Stimulated activated CD8-positive, alpha-beta memory T cell treated with anti-CD3 and anti-CD28 coated beads, Interleukin-4, amount 100 ng/mL, for 4 hours (primary cell): ENCODE measurements at regions not wholly inside any gene's neighbourhood (a gene's known extent, or its start where the extent isn't known, plus 50 kb on each side); places are given as distances from the start of the nearest gene placed in this dataset.

Source experiments
- DNase-seq, 2 donors: peaks; one replicate each; pipeline ENCODE4 v3.0.0-alpha.2; 2020; ENCODE audit warnings: low read depth in 2 of 2, low spot score in 1 of 2

- no peak for DNase-seq
Measured at GRCh38 chr14:22168092-22168955, 420.7 kb downstream of the DAD1 start.

DNA sequence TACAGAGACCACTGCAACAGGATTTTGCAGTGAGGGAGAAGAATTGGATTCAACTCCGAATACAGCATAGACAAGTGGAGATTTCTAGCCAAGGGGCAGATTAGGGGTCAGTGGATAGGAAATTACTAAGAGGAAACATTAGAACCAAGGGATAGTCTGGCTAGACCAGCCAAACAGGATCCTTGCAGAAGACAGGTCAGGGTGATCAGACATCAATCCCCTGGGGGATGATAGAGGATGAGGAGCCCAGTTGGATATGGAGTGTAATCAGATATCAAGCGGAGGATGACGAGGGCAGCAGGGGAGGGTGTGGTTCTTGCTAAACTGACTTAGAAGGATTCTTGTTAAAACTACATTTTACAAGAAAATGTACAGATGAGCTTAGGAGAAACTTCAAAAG lies 424.4 kb downstream of the DAD1 start:
- DNase-seq = no peak

GRCh38 chr14:22163051-22163450 lies 426.0 kb downstream of the DAD1 start:
- DNase-seq = no peak

GRCh38 chr14:22159957-22160356 lies 429.1 kb downstream of the DAD1 start:
- no peak for DNase-seq

- no peak for DNase-seq
Measured at GRCh38 chr14:22159099-22159498, 429.9 kb downstream of the DAD1 start.

- DNase-seq = no peak
Measured at GRCh38 chr14:22158560-22158959, 430.5 kb downstream of the DAD1 start.

DNA sequence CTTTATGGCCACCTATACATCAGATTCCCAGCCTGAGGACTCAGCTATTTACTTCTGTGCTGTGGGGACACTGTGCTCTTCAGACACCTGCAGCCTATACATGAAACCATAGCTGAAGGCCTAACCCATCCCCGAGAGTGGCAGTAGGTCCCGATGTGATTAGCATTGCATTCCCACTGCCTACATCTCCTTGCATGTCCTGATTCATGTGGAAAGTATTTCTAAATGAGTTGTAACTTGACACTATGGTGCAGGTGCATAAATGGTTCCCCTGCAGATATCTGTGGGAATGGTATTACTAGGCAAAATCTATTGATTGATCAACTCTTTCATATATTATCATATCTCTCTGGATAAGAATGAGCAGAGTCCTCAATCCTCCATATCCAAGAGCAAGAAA lies 433.5 kb downstream of the DAD1 start:
- no peak for DNase-seq

GRCh38 chr14:22152903-22153302 lies 436.1 kb downstream of the DAD1 start:
- no peak for DNase-seq

DNA sequence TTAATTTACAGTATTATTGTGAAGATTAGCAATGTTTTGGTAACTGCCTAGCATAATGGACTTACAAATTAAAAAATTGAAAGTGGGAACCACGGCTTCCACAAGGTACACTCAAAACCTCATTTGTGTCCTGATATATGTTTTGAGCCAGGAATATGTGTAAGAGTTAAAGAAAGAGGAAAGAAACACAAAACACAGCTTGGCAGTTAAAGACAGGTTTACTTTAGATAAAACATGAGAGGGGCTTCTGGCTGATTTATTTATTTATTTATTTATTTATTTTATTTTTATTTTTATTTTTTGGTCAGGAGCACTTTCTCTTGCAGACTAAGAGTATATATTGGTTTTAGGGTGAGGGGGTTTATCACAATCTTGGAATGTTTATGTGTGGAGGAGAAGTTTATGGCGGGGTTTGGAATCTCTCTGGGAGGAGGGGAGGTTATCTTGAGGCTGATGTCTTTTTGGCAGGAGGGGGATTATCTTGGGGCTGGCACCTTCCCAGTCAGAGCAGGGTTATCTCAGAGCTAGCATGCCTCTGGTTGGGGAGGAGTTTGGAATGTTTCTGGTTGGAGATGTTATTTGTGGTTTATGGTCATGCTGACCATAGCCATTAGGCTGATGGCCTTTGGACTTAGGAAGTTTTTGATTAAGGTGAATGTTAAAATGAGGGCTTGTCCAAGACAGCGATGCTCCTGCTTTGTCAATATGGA lies 436.7 kb downstream of the DAD1 start:
- no peak for DNase-seq

DNA sequence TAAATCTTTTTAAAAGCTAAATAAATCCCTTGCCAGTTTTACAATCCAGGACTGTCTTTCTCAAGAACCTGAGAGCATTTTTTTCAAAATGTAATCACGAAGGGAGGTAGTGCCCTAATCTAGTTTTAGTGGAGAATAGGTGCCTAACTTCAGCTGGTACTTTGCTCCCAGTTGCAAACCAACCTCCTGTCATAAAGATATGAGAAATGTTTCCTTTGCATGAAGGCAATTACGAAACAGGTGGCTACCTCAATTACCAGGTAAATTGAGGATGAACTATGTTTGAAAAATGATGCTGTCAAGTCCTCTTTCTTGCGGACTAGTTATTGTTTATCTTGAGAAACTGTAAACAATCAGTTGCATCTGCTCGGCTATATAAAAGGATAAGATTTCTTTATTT lies 437.9 kb downstream of the DAD1 start:
- no peak for DNase-seq

- DNase-seq = no peak
Measured at GRCh38 chr14:22149058-22149457, 440.0 kb downstream of the DAD1 start.

DNA sequence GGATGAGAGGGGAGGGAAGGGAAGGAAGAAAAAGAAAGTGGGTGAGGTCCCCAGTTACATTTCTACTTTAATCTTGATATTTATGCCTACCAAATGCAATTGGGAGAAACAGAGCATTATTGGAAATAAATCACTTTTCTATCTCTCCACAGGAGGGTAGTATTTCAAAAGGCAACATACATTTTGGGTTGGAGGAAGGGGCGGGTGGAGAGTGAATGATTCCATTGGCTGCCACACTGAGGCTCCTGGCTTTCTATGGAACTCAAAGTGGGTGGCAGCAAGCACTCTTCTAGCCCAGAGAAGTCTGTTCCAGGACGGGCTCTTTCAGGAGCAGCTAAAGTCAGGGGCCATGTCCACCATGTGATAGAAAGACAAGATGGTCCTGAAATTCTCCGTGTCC lies 441.3 kb downstream of the DAD1 start:
- no peak for DNase-seq

GRCh38 chr14:22143363-22143762 lies 445.7 kb downstream of the DAD1 start:
- DNase-seq = no peak

GRCh38 chr14:22140633-22141032 lies 448.4 kb downstream of the DAD1 start:
- DNase-seq = no peak

DNA sequence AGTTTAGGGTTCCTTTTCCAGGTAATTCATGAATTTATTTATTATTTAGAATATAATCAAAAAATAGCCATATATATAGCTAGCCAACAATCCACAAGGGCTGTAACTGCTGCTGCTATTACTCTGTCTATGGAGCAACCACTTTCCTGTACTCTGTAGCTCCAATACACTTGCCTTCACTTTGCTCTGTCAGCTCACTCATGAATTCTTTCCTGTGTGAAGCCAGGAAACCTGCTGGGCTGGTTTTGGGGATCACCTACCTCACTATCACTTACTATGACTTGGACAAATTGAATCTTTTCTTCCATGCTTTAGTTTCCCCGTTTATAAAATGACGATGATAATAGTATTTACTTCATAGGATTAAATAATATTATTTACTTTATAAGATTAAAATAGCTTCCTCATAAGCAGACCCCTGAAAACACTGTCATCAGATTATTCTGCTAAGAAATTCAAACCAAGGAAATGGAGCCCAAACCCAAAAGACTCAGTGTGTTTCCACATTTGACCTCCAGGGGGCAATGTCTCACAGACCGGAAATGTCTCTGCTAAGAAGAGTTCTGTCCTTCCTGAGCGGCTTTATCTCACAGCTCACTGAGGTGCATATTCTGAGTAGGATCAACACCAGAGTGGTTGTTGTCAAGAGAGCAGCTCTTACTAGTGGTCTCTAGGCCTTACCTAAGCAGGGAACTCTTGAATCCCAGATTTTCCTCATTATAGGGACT lies 457.1 kb downstream of the DAD1 start:
- DNase-seq = no peak

DNA sequence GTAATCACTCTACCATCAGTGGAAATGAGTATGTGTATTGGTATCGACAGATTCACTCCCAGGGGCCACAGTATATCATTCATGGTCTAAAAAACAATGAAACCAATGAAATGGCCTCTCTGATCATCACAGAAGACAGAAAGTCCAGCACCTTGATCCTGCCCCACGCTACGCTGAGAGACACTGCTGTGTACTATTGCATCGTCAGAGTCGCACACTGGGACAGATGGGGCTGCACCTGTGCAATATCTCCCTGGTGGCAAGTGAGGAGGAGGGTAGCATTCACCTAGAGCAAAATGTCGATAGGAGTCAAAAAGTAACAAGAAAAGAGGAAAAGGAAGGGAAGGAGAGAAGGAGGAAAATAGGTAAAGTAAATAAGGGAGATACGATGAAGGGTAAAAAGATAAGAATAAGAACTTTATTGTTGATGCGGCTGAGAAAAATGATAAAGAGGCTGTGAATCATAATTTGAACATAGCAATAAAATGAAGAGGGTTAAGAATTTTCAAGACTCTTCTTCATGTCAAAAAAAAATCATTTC lies 450.5 kb upstream of the OR4E1 start:
- no peak for DNase-seq

- DNase-seq = no peak
Measured at GRCh38 chr14:22122829-22123560, 449.4 kb upstream of the OR4E1 start.

DNA sequence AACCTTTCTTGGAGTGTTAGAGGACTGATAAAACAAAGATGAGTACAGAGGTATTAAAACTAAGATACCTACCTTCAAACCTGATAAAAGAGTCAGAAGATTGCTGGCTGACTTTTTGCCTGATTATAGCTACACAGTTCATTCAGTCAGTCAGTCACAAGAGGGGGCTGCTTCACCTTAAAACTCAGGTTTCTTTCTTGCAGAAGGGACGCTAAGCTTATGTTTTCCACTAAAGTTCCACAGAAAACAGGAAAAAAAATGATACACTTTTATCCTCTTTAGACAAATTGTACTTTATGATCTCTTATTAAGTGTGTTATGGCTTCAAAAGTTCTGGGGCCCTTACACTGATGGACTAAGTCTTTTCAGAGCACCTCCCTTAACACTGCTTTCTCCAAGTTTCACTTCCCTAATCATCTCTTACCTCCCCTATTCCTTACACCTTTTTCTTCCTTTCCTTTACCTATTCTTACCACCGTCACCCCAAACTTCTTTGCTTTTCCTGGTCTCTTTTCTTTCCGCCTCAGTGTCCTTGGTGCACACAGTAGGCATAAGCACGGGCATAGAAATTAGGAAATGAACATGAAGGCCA lies 448.7 kb upstream of the OR4E1 start:
- DNase-seq = no peak

GRCh38 chr14:22118899-22119477 lies 445.4 kb upstream of the OR4E1 start:
- no peak for DNase-seq

DNA sequence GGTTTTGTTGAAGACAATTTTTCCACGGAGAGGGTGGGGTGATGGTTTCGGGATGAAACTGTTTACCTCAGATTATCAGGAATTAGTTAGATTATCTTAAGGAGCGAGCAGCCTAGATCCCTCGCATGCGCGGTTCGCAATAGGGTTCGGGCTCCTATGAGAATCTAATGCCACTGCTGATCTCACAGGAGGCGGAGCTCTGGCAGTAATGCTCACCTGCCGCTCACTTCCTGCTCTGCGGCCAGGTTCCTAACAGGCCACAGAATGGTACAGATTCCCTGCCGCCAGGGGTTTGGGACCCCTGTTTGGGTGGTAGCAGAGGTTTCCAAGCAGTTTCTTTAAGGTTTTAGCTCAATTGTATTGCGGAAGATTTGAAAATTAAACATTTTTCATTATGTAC lies 439.8 kb upstream of the OR4E1 start:
- no peak for DNase-seq
